Retina (tissue), 1 donor: ENCODE measurements at regions not wholly inside any gene's neighbourhood (a gene's known extent, or its start where the extent isn't known, plus 50 kb on each side); places are given as distances from the start of the nearest gene placed in this dataset.
"Not testable (repeated sequence)": the region's sequence is repeated elsewhere in the genome, so short reads cannot be mapped to it uniquely, and the experiment has no call there.

Experiments used
- DNase-seq: peaks from one replicate; pipeline ENCODE4 v3.0.0-alpha.2; 2016

GRCh38 chr20:33908336-33908735 is 85.4 kb upstream of the RALY start:
- no peak for DNase-seq

- no peak for DNase-seq
Observed at GRCh38 chr20:33908868-33909267, 84.8 kb upstream of the RALY start.

- no peak for DNase-seq
Observed at GRCh38 chr20:33909331-33909921, 84.3 kb upstream of the RALY start.

DNA sequence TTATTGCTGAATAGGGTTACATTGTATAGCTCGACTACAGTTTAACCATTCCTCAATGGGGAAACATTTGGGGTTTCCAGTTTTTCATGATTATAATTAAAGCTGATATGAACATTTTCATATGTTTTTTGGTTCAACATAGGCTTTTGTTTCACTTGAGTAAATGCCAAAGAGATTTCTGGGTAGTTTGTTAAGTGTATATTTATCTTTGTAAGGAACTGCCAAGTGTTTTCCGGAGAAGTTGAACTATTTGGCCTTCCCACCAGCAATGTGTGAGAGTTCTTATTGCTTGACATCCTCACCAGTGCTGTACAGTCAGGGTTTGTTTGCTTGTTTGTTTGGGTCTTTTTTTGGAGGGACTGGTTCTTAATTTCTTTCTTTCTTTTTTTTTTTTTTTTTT is 83.7 kb upstream of the RALY start:
- DNase-seq = no peak

DNA sequence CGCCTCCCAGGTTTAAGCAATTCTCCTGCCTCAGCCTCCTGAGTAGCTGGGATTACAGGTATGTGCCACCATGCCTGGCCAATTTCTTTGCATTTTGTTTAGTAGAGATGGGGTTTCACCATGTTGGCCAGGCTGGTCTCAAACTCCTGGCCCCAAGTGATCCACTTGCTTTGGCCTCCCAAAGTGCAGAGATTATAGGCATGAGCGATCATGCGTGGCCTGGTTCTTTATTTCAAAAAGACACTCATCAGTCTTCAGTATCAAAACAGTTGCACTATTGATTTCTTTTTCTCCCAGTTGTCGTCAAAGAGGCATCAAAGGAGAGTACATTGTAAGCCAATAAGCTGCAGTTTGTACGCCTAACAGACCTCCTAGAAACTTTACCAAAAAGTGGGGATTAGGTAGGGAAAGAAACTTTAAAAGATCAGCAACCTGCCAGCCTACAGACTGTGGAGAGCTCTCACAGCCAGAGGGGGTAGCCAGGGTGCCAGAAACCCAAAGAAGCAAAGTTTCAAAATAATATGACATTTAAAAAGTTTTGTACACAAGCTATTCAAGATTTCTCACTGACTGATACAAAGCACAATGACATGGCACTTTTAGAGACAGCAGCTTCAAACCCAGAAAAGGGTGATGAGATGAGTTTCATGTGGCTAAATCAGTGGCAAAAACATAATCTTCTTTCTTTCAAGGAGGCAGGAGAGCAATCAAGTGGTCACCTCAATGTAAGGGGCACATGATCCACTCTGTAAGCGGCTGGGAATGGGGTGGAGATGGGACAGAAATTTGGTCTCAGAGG is 83.0 kb upstream of the RALY start:
- no peak for DNase-seq

DNA sequence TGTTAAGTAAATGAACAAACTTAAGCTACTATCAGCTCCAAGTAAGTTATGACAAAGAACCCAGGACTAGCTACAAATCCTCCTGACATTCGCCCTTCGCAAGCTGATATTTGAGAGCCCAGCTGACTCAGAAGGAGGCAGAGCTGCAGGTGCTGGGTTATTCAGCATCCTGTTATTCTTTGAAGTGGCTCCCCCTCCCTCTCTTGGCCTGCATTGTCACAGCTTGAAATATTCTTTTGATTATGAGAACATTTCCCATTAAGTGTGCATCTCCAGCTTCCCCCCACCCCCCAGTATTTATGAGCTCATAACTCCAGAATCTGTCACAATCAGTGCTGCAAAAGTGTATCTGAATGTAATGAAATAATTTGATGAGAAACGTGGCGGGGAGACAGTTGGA is 78.8 kb upstream of the RALY start:
- no peak for DNase-seq

DNA sequence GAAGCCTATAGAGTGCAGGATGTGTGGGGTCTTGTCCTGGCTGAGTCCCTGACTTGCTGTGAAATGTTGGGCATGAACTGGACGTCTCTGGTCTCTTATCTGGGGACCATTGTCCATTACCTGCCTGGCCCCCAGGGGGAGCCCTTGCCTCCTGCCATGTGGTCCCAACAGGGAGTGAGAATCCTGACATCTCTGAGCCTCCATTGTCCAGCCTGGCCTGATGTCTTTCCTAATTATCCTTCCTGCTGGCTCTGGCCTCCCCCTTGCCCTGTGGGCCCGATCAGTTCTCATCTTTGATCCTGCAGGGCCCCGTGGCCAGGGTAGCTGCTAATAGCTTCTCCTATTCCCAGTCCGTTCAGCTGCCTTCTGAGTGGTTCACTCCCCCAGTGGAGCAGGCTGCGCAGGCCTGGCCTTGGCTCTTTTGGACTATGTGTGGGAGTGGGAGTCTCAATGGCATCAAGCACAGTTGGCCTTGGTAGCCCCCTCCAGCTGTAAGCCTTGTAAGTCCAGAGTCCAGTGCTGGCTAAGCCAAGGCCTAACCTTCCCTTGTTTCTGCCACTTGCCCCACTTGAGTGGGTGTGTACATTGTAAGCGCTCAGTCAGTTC is 77.9 kb upstream of the RALY start:
- no peak for DNase-seq

- DNase-seq = no peak
Observed at GRCh38 chr20:33916768-33917167, 76.9 kb upstream of the RALY start.

- DNase-seq = no peak
Observed at GRCh38 chr20:33917831-33918525, 75.7 kb upstream of the RALY start.

GRCh38 chr20:33918662-33919061 is 75.0 kb upstream of the RALY start:
- DNase-seq = no peak

- no peak for DNase-seq
Observed at GRCh38 chr20:33919653-33920052, 74.1 kb upstream of the RALY start.

- no peak for DNase-seq
Observed at GRCh38 chr20:33922224-33922623, 71.5 kb upstream of the RALY start.

DNA sequence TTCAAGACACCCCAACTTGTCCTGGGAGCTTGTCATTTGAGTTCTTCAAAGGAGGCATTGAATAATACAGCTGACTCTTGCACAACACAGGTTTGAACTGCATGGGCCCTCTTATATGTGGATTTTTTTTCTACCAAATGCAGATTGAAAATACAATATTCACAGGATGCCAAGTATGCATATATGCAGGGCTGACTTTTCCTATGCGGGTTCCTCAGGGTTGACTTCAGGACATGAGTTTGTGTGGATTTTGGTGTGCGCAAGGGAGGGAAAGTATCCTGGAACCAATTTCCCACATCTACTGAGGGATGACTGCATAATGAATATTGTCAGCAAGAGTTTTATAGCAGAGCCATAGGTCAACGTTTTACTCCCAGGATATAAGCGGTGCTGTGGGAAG is 70.0 kb upstream of the RALY start:
- DNase-seq = no peak

DNA sequence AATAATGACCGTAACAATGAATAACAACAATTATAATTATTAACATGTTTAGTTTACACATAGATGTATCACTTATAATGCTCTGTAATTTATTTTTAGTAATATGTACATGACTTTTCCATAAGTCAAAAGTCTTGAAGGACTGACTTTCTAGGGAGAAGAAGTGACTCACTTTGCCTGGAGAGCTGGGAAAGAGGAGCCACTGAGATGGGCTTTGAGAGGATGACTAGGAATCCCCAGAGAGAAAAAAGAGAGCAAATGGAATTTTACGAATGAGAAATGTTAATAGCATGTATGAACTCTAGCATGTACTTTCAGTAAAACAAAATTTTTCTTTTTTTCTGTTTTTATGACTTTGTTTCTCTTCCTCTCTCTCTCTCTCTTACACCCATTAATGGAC is 67.8 kb upstream of the RALY start:
- no peak for DNase-seq

GRCh38 chr20:33926425-33926824 is 67.3 kb upstream of the RALY start:
- no peak for DNase-seq

DNA sequence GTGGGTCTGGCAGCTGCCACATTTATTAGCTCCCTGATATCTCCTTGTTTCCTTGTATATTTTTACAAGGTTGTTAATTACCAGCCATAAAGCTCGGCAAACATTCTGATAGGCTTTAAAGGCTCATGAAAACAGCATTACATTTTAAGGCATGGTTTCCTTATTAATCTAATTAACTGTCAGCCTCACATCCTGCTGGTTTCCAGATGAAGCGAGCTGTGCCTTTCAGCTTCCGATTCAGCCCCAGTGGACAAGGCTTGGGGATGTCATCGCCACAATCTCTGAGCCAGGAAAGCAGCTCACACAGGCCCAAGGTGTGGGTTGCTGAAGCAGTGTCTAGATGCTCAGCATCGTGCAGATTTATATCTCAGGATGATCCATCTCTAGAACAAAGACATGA is 66.0 kb upstream of the RALY start:
- DNase-seq = no peak

DNA sequence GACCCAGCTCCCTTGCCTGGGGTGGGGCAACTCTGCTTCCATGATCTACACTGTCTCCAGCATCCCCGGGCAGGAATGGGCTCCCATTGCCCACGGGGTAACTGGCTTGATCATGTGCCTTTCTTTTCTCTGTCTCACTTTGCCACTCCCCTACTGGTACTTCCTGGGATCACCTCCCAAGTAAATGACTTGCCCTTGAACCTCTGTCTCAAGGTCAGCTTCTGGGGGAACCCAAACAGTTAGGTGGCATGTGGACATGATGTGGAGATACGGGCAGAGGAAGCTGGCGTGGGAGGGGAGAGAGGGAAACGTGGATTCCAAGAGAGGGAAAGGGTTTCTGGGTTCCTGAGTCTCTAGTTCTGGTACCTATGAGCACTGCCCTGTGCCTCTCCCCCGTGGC is 63.8 kb upstream of the RALY start:
- DNase-seq = no peak

DNA sequence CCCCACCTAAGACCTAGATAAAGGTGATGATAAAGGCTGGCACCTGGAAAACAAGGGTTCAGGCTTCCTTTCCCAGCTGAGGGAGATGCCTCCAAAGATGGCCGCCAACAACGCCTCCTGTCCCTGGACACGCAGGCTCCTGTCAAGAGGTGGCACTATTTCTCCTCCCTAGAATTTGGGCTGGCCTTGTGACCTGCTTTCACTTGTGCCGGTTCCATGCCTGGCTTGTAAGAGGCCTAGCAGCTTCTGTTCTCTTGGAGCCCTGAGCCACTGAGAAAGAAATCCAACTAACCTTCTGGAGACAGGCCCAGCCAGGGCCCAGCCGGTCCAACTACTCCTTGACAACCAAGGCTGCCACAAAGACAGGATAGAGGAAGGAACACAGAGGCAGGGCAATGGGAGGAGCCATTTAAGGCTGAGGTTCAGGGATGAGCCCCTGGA is 60.2 kb upstream of the RALY start:
- peak; percentile 51 for DNase-seq

DNA sequence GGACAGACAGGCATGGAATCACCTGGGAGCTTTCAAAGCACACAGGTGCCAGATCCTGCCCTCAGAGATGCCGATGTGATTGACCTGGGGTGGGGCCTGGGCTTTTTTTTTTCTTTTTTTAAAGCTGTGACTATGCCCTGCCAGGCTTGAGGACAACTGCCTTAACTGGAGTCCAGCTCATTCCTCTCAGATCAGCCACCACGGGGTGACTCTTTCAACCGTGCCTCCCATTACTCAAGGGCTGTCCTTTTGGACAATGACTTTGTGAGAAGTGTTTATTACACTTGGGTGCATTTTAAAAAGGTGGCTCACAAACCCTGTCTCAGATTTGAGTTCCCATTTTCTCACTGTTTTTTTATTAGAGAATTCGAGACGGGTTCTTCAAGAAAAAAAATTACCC is 57.1 kb upstream of the RALY start:
- no peak for DNase-seq

DNA sequence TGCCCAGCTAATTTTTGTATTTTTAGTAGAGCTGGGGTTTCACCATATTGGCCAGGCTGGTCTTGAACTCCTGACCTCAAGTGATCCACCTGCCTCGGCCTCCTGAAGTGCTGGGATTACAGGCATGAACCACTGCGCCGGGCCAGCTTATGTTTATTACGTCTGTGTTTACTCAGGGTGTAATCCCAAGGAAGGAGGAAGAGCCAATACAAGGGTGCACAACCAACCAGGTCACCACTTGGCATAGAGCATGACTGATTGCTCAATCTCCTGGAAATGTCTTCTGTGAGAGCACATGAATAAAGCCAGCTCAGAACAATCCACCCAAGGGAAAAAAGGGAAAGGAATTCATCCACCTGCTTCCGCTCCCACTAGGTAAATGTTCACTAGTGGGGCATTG is 54.7 kb upstream of the RALY start:
- not testable (repeated sequence) for DNase-seq

- peak; percentile 24 for DNase-seq
Observed at GRCh38 chr20:33940666-33941065, 53.0 kb upstream of the RALY start.
